Globus pallidus (tissue), 1 donor: ENCODE measurements at regions not wholly inside any gene's neighbourhood (a gene's known extent, or its start where the extent isn't known, plus 50 kb on each side); places are given as distances from the start of the nearest gene placed in this dataset.

Experiments used
- DNase-seq: peaks from one replicate; pipeline ENCODE4 v3.0.0-alpha.2; 2015; ENCODE audit warnings: low spot score

GRCh38 chr4:126776361-126776760 is 856.4 kb upstream of the INTU start:
- DNase-seq: no peak

GRCh38 chr4:126777649-126778048 is 855.1 kb upstream of the INTU start:
- DNase-seq: no peak

DNA sequence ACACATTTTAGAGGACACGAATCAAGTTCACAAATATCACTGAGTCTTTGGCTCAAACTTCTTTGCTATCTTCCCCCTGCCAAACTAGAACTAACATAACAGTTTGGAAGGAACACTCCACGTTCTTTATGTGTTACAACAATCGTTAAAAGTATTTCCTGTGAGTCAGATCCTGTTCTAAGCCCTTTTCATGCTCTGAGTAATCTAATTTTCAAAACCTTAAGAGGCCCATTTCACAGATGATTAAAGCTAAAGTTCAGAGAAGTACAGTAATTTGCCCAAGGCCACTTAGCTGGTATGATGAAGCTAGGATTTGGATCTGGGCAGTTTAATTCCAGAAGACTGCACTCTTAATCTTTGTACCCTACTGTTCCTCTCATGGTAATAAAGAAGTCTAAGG is 854.4 kb upstream of the INTU start:
- no peak for DNase-seq

DNA sequence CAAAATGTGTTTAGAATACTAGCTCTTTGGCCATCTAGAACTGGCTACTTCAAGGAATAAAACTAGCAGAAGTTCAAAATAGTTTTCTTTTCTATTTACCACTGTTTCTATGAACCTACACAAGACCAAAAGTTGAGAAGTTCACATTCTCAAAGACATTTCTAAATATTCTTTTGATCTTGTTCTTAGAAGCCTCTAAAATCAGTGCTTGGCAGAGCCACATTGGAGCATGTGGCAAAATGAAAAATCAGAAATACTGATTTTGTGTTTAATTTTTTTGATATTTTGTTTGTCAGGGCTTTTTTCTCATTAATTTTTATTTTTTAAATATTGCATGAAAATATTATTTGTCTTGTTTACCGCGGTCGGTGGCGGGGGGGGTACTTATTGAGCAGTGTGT is 853.8 kb upstream of the INTU start:
- DNase-seq: no peak

- no peak for DNase-seq
These were observed 853.2 kb upstream of the INTU start for GRCh38 chr4:126779436-126780166.

DNA sequence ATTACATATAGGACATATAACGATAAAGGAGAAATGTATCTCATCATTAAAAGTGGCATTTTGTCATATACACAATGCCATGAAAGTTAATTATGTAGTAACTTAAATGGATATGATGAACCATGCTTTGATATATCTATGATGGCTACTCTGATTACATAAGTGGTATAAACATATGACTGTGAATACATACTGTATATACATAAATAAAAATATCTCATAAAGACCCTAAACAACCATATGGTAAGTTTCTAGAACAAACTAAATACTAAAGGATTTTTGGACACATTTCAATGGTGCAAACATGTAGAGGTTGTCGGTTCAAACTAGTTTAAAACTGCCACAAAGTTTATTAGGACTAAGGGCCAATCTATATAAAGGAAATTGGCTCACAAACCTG is 849.6 kb upstream of the INTU start:
- DNase-seq: no peak

DNA sequence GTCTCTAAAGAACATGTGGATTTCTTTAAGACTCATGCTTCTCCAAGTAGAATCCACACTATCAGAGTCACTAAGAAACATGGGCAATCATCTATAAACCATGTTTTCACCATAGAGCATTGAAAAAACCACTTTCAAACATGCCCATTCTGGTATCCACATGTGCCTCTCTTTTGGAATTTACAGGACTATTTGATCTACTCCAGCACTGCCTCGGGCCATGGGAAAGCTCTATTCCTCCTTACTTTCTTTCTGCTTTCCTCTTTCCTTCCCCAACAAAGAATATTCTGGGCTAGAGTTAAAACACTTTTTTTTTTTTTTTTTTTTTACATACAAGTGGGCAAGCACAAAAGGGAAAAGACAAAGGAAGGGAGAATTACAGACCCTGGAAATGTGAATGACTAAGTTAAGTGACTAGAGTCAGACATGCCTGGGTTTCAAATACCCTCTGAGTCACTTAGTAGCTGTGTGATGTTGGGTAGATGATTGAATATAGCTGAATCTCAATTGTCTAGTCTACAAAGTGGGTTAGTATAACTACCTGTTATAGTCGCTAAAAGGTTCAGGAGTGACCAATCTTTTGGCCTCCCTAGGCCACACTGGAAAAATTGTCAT is 847.7 kb upstream of the INTU start:
- DNase-seq: no peak

DNA sequence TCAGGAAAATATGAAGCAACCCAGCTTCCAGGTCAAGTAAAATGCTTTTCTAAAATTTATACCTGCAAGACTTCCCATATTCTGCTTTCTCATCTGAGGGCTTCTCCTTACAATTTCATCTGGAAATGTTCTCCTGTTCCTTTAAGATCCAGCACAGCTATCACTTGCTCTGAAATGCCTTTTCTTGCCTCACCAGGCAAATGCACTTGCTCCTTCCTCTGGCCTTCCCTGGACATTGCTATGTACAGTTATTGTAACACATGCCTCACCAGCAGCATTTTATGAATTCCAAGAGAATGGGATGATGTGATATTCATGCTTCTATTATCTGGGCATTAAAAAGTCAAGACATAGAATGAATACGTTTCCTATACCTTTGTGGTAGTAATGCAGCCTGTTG is 842.1 kb upstream of the INTU start:
- DNase-seq: no peak

GRCh38 chr4:126794363-126794762 is 838.4 kb upstream of the INTU start:
- DNase-seq: no peak

GRCh38 chr4:126798214-126798613 is 834.5 kb upstream of the INTU start:
- DNase-seq: no peak

- DNase-seq: no peak
These were observed 833.3 kb upstream of the INTU start for GRCh38 chr4:126799416-126799815.

DNA sequence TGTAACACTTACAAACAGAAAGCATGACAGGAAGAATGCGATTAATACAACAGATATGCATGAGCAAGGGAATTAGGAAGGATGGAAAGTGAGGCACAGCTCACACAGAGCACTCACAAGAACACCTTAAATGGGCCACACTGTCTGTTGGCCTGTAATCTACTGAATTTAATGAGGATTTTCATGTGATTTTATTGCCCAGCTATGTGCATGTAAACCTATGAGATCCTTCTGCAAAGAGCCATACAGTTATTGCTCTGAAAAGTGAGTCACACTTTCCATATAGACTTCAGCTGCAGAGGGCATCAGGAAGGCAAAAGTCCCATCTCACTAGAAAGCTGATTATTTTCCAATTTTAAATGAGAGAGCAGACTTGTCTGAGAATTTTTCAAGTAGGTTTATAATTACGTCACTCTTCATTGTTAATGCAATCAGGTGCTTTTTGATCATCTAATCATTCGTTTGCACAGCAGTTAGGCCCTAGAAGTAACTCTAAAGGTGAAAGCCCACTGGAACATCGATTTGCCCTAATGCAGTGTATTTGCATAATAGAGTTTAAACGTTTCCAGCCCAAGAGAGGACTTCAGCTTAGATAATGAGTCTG is 832.7 kb upstream of the INTU start:
- no peak for DNase-seq

GRCh38 chr4:126800575-126801141 is 832.1 kb upstream of the INTU start:
- no peak for DNase-seq

DNA sequence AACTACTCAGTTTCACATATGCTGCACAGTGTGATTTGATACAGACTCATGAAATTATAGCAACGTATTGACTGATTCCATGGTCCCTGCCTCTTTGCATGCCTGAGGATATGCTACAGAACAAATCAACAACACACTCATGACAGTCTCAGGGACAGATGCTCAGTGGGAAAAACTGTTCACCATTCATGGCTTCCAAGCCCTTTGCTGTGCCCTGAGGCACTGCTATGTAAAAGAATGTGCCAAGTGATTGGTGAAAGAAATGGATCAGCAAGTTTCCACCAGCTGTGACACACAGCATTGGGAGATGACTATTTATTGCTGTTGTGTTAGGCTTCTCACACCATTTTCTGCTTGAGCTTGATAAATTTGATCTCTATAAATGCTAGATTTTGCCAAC is 825.6 kb upstream of the INTU start:
- DNase-seq: no peak

GRCh38 chr4:126812076-126812475 is 820.7 kb upstream of the INTU start:
- DNase-seq: no peak

- DNase-seq: no peak
These were observed 812.1 kb upstream of the INTU start for GRCh38 chr4:126820631-126821030.

DNA sequence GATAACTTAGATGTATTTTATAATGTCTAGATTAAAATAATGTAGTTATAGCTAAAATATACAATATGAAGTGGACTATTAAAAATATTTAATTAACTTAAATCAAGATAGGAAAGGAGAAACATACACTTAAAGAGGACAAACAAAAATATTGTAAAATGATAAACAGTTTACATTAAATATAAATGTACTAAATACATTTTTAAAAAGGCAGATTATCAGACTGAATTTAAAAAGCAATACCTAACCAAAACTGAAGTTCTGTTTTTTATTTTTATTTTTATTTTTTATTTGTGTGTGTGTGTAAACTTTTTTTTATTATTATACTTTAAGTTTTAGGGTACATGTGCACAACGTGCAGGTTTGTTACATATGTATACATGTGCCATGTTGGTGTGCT is 811.6 kb upstream of the INTU start:
- DNase-seq: no peak

GRCh38 chr4:126825083-126825482 is 807.7 kb upstream of the INTU start:
- no peak for DNase-seq

DNA sequence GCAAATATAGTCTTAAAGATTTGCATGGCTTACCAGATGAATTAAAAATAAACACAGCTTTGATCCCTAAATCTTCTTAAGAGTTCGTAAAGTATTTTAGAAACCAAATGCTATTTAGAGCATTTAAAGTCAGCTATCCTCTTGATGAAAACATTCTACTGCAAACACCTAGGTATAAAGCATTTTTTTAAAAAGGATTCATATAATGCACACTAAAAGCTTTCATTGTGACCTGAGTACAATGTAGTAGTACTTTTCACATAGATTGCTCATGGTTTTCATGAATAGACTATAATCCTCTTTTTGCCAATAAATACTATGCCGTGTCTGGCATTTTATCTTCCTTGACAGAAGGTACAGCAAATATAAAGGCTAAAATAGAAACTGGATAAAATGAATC is 805.1 kb upstream of the INTU start:
- no peak for DNase-seq

DNA sequence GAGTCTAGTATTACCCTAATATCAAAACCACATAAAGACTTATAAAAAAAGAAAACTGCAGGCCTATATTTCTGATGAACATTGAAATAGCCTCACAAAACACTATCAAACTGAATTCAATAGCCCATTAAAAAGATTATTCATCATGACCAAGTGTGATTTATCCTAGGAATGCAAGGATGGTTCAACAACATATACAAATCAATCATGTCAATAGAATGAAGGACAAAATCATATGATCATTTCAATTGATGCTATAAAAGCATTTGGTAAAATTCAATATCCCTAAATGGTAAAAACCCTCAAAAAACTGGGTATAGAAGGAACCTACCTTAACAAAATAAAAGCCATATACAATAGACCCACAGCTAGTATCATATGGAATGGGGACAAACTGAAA is 797.9 kb upstream of the INTU start:
- no peak for DNase-seq

DNA sequence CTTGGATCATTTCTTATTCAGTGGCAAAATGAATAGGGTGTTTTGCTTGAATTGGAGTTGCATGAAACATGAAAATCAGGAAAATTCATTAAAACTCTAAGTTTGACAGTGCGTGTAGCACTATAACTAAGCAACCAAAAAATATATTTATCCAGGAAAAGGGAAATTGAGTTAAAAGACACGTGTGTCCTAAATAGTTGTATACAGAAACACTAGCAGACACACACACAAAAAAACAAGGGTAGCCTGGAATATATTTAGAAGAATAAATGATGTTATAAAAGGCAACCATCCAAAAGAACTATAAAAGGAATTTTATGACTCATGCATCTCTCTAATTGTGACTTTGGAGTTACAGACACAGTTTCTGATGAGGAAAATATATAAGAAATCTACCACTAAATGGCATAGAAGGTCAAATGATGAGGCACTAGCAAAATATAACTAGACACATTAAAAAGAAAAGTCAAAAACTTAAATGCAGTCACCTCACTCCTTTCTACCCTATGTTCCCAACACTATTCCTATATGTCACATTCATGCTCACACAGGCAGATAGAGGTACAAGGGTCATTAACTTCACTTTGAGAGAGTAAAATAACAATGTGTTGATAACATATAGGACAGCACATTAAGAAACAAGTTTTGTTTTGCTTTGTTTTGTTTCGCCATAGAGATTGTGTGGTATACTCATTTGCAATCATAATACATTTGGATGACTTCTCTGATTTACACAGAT is 793.6 kb upstream of the INTU start:
- DNase-seq: no peak

DNA sequence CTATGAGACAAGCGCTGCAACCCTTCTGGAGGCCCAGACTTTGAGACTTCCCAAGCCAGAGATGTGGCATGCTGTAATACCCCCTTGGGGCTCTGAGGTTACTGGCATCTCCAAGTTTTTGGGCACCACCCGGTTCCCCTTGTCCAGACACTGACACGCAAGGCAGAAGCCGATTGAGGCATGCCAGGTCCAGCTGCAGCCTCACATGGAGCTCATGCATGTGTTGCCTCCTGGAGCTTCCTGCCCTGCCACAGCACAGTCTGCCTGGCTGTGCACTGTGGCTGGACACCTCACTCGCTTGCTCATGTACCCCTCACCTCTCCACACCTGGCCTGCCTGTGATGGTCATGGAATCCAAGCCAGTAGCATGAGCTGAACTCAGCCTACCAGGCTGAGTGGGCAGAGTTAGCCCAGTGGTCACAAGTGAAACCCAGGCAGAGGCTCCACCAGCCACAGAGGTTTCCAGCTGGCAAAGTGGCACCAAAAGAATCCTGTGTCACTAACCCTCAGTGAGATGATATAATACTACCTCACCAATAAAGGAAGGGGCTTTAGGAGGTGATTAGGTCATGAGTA is 789.2 kb upstream of the INTU start:
- no peak for DNase-seq
